ENCODE measurements at regions not wholly inside any gene's neighbourhood (a gene's known extent, or its start where the extent isn't known, plus 50 kb on each side); places are given as distances from the start of the nearest gene placed in this dataset.
"Not testable (repeated sequence)": the region's sequence is repeated elsewhere in the genome, so short reads cannot be mapped to it uniquely, and the experiment has no call there.

DNA sequence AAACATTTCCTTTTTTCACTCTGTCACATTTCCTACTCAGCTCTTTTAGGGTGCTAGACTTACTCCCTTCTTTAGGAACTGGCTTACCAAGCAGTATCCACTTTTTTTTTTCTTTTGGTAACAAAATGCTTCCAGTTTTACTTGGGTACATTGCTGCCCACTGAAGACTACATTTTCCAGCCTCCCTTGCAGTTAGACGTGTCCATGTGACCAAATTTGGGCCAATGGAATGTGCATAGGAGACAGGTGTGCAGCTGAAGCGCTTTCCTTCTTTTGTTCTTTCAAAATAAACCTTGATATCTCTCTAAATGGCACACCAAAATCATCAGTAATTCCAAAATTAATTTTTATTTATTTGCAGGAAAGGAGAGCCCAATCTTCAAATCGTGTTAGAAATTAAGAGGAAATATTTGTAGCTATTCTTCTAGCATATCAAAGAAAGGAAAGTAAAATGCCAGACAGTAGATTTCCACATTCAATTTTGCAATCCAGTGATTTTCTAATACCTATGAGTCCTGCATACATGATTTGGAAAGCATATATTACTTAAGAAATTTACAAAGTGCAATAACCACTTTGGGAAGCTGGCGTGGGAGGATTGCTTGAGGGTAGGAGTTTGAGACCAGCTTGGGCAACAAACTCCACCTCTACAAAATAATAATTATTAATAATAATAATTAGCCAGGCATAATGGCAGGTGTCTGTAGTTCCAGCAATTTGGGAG is 422.0 kb upstream of the FRG2C start:
- DNase-seq (ENCODE audit: low spot score): no peak

DNA sequence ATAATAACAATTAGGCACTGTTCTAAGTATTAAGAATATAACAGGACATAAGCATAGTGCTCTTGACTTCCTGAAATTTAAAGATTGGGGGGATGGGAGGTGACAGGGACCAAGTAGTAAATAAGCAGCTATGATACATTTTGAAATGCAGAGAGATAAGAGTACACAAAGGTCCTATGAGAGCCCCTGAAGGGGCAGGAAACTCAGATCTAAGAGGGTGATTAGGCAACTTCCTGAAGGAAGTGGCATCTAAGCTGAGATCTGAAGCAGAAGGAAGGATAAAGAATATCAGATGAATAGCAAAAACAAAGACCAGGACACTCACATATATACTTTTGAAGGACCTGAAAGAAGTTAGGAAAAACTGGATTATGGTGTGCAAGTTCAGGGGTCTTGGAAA is 415.2 kb upstream of the FRG2C start:
- no peak for DNase-seq (ENCODE audit: low spot score)

DNA sequence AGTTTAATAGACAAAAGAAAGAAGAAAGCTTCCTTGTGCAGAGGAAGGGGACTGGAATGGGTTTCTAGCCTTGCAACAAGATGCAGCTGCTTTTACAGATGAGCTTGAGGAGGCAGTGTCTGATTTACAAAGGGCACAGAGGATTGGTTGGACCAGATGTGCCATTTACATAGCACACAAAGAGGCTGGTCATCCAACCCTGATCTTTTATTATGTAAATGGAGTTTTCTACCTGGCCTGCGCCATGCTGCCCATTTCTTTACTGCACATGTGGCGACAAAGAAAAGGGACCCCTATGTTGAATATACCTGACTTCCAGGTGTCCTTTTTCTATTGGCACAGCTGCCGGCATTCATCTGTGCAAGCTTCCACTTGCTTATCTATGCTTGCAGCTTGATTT is 409.4 kb upstream of the FRG2C start:
- no peak for DNase-seq (ENCODE audit: low spot score)

DNA sequence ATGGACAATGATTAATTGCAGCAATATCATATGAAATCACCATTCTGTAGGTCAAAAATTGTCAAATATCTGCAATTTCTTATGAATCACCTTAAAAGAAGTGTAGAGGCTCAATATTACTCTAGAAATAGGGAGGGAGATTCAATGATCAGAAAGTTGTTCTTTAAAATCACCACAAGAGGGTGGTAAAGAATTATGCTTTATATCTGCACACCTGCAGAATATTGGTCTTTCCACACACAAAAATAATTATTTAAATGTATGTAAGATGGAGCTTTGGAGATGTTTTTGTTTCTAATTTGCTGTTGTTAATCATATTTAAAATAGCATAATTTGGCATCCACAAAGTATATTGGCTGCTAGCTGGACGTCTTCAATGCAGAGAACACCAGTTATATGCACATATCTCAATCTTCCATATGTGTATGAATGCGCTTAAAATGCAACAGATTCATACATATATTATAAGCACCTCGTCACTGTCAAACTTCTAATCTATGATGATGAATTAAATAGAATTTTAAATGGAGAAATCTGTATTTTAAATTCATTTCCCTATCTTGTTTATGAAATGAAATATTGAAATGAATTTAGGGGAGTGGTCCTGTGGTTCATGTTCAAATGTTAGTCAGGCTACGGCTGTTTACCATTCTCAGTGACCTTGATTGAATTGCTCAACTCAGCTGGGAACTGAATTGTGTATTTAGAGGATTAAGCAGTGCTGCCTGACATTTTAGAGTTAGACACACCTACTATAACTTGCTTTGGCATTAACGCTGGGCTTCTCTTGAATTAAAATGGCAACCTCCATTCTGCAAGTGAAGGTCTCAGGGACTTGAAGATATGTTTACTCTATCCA is 405.1 kb upstream of the FRG2C start:
- peak; percentile 42 for DNase-seq (ENCODE audit: low spot score)

DNA sequence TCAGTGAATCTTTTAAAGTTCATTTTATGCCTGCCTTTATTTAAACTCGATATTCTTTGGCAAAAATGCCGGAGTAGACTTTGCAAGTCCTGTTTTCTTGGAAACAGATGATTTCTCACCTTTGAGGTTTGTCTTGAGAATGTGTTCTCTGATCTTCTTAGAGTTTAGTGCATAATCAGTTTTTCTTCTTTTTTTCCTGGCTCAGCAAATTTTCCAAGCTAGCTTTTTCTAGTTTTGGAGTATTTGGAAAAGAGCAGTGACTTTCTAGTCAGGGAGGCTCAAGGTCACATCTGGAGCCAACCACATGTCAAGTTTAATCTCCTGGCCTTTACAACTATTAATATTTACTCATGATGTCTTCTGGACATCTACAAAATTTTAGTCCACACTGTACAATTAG is 403.2 kb upstream of the FRG2C start:
- not testable (repeated sequence) for DNase-seq (ENCODE audit: low spot score)

DNA sequence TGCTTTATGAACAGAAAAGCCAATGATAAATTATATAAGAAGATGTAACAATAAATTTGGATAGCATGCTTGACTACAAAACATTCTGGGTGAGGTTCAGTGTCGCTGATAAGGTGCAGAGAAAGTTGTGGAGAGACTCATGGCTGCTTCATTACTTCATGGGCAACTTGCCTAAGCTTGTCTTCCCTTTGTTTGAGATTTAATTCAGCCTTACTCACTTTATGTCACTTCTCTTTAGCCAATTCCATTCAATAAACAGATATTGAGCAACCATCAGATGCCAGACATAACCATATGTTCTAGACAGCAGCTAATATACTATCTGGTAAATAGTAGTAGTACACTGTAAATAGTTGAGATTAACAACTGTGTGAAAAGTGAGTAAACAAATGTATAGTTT is 401.5 kb upstream of the FRG2C start:
- DNase-seq (ENCODE audit: low spot score): no peak

DNA sequence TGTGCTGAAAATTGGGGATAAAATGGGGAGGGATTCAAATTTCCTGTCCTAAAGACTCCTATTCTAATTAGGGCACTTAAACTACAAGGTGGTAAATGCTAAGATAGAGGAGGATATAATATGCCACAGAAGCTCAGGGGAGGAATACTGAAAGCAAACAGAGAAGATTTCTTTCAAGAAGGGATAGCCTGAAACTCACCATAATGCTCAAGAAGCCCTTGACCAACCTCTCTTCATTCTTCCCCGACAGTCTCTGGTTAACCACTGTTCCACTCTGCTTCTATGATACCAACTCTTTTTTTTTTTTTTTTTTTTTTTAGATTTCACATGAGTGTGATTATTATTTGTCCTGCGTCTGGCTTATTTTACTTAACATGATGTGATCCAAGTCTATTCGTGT is 398.2 kb upstream of the FRG2C start:
- DNase-seq (ENCODE audit: low spot score): no peak

DNA sequence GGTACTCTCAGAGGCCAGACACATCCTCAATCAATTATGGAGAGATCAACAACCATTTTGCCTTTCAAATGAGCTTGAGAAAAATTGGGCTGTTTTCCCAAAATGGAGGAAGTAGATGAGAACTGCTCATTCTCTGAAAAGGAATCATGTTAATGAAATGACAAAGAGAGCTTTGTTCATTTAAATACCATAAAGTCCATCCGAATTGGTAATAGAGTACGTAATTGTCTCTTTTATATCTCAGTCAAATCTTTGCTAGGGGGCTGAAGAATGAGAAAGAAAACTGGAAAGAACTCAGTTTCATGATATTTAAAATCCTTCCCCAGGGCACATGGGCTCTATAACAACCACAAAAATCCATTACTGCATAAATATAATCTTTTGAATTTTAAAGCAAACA is 395.6 kb upstream of the FRG2C start:
- peak; percentile 60 for DNase-seq (ENCODE audit: low spot score)

DNA sequence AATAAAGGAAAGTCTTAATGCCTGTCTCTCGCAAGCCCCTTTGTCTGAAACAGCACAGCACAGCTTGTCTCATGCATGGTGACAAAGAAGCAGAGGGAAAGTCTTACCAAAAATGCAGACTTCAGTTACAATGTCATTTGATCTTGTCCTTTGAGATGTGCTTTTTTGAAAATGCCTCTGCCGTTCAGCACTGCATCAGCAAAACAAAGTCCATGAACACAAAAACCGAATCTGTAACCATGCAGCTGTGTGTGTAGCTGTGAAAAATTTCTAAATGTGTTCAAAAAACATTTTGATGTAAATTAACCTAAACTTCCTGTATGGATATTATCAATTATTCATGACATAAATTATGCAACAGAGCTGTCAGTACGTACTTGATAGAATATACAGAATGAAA is 391.9 kb upstream of the FRG2C start:
- not testable (repeated sequence) for DNase-seq (ENCODE audit: low spot score)

DNA sequence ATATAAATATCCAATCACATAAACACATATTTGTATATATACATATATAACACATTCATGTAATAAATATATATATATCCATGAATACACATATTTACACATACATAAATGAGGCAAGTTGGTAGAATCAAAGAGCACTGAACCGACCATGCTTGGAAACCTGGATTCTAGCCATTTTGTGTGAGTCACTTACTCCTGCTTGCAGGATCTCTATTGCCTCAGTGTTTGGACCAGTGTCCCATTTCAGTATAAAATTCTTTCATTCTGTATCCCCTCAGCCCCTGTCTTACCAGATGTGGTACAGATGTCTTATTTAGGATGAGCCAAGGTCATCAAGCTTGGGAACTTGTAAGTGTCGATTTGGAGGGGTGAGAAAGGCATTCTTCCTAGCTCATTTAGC is 391.4 kb upstream of the FRG2C start:
- peak; percentile 60 for DNase-seq (ENCODE audit: low spot score)

DNA sequence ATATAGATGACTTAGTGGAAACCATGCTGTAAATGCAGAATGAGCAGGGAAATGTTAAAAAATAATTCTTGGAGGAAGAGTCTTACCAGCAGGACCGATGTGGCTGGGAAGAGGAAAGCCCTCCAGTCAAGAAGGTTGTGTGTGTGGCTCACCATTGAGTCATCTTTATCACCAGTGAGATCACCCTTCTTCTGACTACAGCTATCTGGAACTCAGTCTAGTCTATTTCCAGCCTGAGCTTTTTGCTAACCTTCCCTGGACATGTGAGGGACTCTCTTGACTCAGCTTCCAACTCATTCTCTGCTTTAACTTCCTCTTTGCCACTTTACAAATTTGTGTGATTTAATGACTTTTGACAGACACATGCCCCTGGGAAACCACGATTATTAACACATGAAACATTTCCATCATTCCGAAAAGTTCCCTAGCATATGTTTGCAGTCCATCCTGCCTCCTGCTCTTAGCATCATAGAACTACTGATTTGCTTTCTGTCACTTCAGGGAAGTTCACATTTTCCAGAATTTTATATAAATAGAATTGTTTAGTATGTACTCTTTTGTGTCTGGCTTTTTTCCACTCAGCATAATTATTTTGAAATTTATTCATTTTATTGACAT is 378.5 kb upstream of the FRG2C start:
- DNase-seq (ENCODE audit: low spot score): peak; percentile 42

DNA sequence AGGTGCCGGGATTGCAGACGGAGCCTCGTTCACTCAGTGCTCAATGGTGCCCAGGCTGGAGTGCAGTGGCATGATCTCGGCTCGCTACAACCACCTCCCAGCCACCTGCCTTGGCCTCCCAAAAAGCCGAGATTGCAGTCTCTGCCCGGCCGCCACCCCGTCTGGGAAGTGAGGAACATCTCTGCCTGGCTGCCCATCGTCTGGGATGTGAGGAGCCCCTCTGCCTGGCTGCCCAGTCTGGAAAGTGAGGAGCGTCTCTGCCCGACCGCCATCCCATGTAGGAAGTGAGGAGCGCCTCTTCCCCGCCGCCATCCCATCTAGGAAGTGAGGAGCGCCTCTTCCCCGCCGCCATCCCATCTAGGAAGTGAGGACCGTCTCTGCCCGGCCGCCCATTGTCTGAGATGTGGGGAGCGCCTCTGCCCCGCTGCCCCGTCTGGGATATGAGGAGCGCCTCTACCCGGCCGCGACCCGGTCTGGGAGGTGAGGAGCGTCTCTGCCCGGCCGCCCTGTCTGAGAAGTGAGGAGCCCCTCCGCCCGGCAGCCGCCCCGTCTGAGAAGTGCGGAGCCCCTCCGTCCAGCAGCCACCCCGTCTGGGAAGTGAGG is 375.1 kb upstream of the FRG2C start:
- DNase-seq (ENCODE audit: low spot score): not testable (repeated sequence)

DNA sequence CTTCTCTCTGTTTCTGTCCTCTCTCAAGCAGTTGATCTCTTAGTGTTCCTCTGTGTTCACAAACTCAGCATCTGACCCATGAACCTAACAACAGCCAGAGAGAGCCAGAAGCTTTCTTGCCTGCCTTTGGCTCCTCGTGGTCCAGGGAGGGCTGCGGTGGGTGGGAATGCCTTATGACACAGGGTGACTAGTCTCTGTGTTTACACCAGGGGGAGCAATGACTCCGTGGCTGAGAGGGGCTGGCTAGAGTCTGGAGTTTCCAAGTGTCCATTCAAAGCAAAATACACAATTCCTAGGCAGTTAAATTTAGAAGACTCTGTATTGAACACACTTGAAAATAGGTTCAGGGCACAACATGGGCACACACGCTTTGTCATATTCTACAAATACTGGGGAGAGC is 370.0 kb upstream of the FRG2C start:
- peak; percentile 79 for DNase-seq (ENCODE audit: low spot score)

DNA sequence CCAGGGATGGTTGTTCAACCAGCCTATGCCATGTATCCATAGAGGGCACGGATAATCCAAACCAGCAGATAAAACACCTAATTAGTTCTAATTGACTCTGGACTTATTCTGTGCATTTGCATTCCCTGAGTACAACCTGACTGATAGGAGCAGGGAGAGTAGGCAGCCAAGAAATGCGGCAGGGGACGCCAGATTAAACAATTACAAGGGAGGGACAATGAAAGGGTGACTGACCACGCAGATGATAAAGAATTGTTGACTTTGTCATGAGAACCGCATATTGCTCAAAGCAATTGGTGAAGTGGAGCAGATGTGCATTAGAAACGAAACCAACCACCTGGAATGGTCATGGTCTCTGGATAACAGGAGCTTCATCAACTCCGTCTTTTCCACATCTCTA is 369.1 kb upstream of the FRG2C start:
- no peak for DNase-seq (ENCODE audit: low spot score)

DNA sequence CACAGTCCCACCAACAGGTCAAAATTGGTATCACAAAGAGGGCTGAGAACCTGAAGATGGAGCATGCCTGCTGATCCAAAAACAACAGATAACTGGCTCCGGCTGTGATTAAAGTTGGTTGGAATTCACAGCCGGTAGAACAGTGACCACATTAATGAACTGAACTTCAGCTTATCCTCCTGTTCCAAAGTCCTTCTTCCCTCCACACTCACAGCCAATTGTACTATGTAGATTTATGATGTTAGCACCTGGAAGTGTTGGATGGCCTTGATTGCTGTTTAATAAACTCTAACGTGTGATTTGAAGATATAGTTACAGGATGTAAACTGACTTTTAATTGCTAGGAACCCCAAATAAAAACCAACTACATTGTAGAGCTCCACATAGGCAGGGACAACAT is 367.3 kb upstream of the FRG2C start:
- no peak for DNase-seq (ENCODE audit: low spot score)

DNA sequence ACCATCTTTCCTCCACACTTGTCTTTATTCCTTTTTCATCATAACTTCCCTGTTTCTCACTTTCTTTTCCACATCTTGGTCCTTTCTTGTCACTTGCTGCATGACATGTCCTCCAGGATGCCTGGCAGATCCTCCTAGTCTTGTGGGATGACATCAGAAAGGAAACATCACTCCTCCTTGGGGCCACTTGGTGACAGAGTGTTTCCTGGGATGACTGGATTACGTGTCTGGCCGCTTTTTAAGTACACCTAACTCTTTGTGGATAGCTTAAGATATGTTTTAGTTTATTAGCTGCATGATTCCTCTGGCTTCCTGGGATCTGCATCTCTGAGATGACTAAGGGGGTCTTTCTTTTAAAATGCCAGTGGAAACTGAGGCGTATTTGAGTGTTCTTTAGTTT is 363.5 kb upstream of the FRG2C start:
- no peak for DNase-seq (ENCODE audit: low spot score)

DNA sequence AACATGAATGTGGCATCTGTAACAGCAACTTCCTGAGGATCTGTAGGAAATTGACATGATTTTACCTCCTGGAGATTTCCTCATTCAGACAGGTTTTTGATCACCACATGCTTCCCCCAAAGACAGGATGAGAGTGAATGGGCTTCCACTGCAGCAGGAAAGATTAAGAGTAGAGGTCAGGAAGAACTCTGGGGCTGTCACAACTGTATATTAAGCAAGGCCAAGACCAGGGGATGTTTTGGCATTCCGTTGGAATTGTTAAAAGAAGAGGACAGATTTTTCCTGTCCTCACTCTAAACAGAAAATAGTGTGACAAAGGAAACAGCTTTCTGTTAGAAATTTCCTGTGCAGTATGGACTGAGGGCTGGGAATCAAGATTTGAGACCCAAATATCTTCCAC is 363.1 kb upstream of the FRG2C start:
- DNase-seq (ENCODE audit: low spot score): not testable (repeated sequence)

DNA sequence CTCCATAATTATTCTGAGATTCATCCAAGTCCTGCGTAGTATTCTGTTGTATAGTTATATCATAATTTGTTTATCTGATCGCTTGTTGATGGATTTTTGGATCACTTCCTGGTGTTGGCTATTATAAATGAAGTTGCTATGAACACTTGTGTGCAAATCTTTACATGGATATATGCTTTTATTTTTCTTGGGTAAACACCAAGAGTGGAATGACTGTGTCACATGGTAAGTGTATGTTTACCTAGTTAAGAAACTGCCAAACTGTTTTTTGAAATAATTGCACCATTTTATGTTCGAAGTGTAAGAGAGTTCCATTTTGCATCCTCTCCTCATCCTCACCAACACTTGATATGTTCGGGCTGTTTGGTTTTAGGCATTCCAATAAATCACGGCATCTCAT is 360.4 kb upstream of the FRG2C start:
- DNase-seq (ENCODE audit: low spot score): no peak

DNA sequence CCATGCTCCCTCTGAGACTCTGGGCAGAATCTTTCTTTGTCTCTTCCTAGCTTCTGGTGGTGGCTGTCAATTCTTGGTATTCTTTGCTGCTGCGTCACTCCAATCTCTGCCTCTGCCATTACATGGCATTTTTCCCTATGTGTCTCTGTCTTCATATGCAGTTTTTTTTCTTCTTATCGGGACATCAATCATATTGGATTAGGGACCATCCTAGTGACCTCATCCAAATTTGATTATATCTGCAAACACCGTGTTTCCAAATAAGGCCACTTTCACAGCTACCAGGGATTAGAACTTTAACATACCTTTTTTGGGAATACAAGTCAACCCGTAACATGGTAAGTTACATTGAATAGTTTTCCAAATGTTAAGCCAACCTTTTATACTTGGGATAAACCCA is 358.2 kb upstream of the FRG2C start:
- no peak for DNase-seq (ENCODE audit: low spot score)

DNA sequence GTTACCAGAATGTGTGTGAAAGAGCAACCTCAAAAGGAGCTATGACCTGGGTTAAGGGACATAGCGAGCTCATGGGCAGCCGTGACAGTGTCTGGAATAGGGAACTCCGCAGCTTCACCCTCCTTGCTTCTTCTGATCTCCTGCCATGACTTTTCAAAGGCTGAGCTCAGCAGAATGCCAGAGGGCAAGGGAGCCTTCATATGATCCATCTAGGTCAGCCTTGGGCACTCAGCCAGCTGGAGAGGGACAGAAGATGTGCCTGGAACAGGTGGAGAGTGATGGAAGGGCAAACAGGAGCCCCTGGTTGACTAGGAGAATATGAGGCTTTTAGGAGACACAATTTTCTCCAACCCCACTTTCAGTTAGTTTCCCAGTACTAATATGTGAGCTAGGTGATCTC is 352.8 kb upstream of the FRG2C start:
- not testable (repeated sequence) for DNase-seq (ENCODE audit: low spot score)

DNA sequence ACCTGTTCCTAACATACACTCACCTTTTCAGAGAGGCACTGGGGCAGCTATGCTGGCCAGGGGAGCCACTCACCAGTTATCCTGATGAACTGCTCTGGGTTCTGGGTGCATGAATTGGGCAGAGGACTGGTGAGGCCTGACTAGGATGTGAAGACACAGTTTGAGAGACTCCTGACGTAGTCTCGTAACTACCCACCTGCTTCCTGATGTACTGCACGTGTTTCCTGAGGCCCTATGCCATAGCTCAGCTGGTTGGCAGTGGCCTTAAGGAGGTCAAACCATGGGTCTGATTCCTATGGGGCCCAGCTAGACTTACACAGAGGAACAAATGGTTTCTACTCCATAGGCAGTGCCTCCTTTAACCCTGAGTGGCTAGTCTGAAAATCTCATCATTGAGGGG is 351.7 kb upstream of the FRG2C start:
- not testable (repeated sequence) for DNase-seq (ENCODE audit: low spot score)

DNA sequence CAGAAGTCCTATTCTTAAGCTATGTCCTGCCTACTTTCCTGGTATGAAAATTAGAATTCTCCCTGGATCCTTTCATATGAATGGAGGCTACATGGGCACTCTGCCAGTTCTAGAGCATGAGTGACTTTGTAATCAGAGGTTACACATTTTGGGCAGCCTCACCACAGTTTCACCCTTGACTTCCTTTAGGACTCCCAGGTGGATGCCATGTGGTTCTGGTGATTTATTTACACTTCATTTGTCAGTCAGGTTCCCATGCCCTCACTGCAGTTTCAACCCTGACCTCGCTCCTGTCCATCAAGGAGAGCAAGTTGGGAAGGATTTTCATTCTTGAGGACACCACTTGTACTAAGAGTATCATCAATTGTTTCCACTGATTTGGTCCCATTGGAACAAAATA is 344.4 kb upstream of the FRG2C start:
- DNase-seq (ENCODE audit: low spot score): not testable (repeated sequence)

DNA sequence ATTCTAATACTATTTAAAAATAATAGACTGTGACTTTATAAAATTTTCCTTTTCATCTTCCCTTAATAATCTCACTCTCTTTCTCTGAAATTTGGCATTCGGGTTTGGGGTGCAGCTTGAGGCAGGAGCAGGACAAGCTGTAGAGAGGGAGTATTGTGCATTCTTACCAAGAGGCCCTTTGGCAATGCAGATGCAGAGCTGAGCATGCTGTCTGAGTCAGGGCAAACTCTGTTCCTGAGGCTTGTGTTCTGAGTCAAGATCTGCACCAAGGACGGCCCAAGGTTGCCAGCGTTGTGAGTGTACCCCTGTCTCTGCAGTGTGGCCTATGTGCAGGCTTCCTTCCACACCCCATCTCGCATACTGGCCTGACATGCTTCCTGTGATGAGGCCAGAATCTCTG is 343.8 kb upstream of the FRG2C start:
- no peak for DNase-seq (ENCODE audit: low spot score)

All from COLO829 (cell line).